ENCODE measurements at regions not wholly inside any gene's neighbourhood (a gene's known extent, or its start where the extent isn't known, plus 50 kb on each side); places are given as distances from the start of the nearest gene placed in this dataset.

DNA sequence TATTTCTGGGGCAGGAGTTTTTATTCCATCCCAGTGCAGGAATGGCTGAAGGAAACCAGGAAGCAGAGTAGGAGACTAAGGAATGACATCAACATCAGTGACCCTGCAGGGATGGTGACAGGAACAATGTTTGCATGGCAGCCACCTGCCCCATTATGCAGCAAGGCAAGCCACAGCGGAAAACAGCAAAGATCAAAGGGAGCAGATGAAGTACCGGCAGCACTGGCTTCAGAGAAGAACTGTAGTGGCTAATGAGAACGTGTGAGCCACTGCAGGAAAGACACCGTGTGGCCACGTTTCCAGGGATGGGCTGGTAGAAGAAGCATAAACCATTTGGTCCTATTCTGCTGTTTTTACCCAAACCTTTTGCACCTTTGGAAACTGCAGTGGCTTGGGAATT, 52.9 kb upstream of the TAB2 start:
- no peak for DNase-seq

DNA sequence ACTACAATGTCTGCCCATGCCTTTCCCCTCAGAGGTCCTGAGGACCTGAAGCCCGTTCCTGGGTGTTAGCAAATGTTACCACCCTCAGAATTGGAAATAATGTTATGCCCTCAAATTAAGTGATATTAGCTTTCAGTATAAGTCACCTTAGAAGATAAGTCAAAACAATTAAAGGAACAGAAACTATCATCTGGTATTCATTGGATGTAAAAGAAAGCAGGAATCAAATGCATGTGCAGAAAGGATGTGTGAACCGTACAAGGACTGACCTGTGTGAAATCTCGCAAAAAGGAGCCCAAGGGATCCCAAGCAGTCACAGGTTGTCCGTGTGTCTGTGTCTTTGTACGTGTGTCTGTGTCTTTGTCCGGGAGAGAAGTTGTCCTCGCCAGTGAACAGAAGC, 51.6 kb upstream of the TAB2 start:
- DNase-seq = no peak

DNA sequence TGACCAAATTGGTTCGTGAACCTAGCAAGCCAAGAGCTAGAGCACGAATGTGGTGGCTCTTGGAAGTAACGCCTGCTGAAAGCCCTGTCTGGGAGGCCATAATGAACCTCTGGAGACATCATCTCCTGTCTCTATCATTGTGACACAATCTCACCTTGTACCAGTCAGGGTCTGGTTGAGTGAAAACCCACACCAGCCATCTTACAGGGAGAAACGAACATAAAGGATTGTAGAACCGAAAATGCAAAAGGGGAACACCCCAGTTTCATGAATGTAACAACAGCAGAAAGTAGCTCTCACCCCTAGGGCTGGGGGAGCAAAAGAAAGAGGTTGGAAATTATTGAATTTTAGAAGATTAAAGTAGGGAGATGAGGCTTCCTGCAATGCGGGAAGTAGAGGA, 50.9 kb upstream of the TAB2 start:
- no peak for DNase-seq

DNA sequence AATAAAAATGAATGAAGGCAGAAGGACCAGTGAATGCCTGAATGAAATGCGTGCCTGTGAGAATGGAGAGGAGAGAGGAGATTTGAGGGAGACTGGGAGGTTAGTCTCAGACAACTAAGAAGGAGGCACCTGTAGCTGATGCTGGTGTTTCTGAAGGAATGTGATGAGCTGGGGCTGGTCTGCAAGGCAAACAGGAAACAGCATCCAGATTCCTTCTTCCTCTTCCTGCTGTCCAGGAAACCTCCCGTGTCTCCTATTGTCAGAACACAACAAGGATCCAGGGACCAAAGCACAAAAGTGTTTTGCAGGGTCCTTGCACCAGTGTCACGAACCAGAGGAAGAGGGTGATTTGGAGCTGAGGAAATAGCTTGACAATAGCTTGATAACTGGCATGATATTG, 50.4 kb upstream of the TAB2 start:
- DNase-seq = no peak

DNA sequence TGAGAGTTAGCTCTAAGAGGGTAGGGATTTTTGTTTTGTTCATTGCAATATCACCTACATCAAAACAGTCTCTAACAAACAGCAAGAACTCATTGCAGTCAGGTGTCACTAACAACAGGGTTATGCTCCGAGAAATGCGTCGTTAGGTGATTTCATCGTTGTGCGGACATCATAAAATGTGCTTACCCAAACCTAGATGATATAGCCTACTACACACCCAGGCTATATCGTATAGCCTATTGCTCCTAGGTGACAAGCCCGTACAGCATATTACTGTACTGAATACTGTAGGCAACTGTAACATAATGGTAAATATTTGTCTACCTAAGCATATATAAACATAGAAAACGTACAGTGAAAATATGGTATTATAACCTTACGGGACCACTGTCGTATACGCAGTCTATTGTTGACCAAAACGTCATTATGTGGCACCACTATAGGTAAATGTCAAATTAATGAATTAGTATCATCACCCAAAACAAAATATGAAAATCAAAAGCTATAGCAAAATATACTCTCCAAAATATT, 49.9 kb upstream of the TAB2 start:
- DNase-seq = no peak
